H54 (cell line): ENCODE measurements at regions not wholly inside any gene's neighbourhood (a gene's known extent, or its start where the extent isn't known, plus 50 kb on each side); places are given as distances from the start of the nearest gene placed in this dataset.

Source experiments
- DNase-seq: peaks from one replicate; pipeline ENCODE4 v3.0.0; 2011; ENCODE audit warnings: low spot score, mixed read lengths; ENCODE audit not compliant: insufficient read length
- FAIRE-seq: peaks from 3 replicates; lab custom pipeline; 2011; peaks lifted over from hg19 to GRCh38; lab: Jason Lieb, UNC
- POLR2A ChIP-seq: IDR thresholded peaks from 2 replicates; pipeline ENCODE4 v1.6.1; 2011; ENCODE audit warnings: low read depth, mild to moderate bottlenecking, low read length

- no peak for TF ChIP-seq POLR2A
- no peak for DNase-seq
- no peak for FAIRE-seq
Observed at GRCh38 chr6:66964216-66964615, 1257.2 kb upstream of the EYS start.

- no peak for DNase-seq
- no peak for TF ChIP-seq POLR2A
- FAIRE-seq = no peak
Observed at GRCh38 chr6:66962082-66962481, 1255.1 kb upstream of the EYS start.

GRCh38 chr6:66961191-66961590, 1254.2 kb upstream of the EYS start:
- DNase-seq = no peak
- FAIRE-seq = peak; percentile 23
- TF ChIP-seq POLR2A = no peak

GRCh38 chr6:66949191-66949661, 1242.2 kb upstream of the EYS start:
- FAIRE-seq (no peak), DNase-seq (no peak)
- TF ChIP-seq POLR2A = no peak

- FAIRE-seq (no peak), DNase-seq (no peak)
- TF ChIP-seq POLR2A = no peak
Observed at GRCh38 chr6:66948106-66948505, 1241.1 kb upstream of the EYS start.

- FAIRE-seq (no peak), DNase-seq (no peak)
- TF ChIP-seq POLR2A = no peak
Observed at GRCh38 chr6:66940003-66940402, 1233.0 kb upstream of the EYS start.

GRCh38 chr6:66937180-66937579, 1230.2 kb upstream of the EYS start:
- no peak for FAIRE-seq
- DNase-seq = no peak
- no peak for TF ChIP-seq POLR2A

- DNase-seq = no peak
- no peak for TF ChIP-seq POLR2A
- no peak for FAIRE-seq
Observed at GRCh38 chr6:66935612-66936011, 1228.6 kb upstream of the EYS start.

- DNase-seq = no peak
- TF ChIP-seq POLR2A = no peak
- FAIRE-seq = no peak
Observed at GRCh38 chr6:66931787-66932186, 1224.8 kb upstream of the EYS start.

GRCh38 chr6:66930559-66931290, 1223.7 kb upstream of the EYS start:
- no peak for FAIRE-seq
- no peak for DNase-seq

GRCh38 chr6:66926060-66926459, 1219.0 kb upstream of the EYS start:
- TF ChIP-seq POLR2A = no peak
- DNase-seq (peak; percentile 10), FAIRE-seq (peak; percentile 86)

More at GRCh38 chr6:66930559-66931290, 1223.7 kb upstream of the EYS start:
- no peak for TF ChIP-seq POLR2A

GRCh38 chr6:66913657-66914056, 1206.6 kb upstream of the EYS start:
- no peak for FAIRE-seq
- no peak for TF ChIP-seq POLR2A
- DNase-seq = no peak

- no peak for TF ChIP-seq POLR2A
- FAIRE-seq (no peak), DNase-seq (no peak)
Observed at GRCh38 chr6:66902457-66902856, 1195.4 kb upstream of the EYS start.

- DNase-seq = no peak
Observed at GRCh38 chr6:66900133-66901083, 1193.4 kb upstream of the EYS start.

GRCh38 chr6:66897576-66897975, 1190.5 kb upstream of the EYS start:
- DNase-seq = no peak
- no peak for FAIRE-seq

More at GRCh38 chr6:66900133-66901083, 1193.4 kb upstream of the EYS start:
- FAIRE-seq = no peak
- TF ChIP-seq POLR2A = no peak

More at GRCh38 chr6:66897576-66897975, 1190.5 kb upstream of the EYS start:
- TF ChIP-seq POLR2A = no peak
